ENCODE measurements at regions not wholly inside any gene's neighbourhood (a gene's known extent, or its start where the extent isn't known, plus 50 kb on each side); places are given as distances from the start of the nearest gene placed in this dataset.

GRCh38 chr22:27407369-27407985, 394.1 kb downstream of the MN1 start:
- no peak for DNase-seq

GRCh38 chr22:27408068-27408467, 393.5 kb downstream of the MN1 start:
- no peak for DNase-seq

- no peak for DNase-seq
Measured at GRCh38 chr22:27409299-27409698, 392.3 kb downstream of the MN1 start.

- DNase-seq = no peak
Measured at GRCh38 chr22:27412866-27413445, 388.6 kb downstream of the MN1 start.

GRCh38 chr22:27413702-27414101, 387.9 kb downstream of the MN1 start:
- no peak for DNase-seq

- no peak for DNase-seq
Measured at GRCh38 chr22:27416511-27417420, 384.8 kb downstream of the MN1 start.

GRCh38 chr22:27417421-27417814, 384.1 kb downstream of the MN1 start:
- DNase-seq = no peak

- DNase-seq = no peak
Measured at GRCh38 chr22:27418261-27418660, 383.3 kb downstream of the MN1 start.

- DNase-seq = no peak
Measured at GRCh38 chr22:27419473-27419872, 382.1 kb downstream of the MN1 start.

- DNase-seq = no peak
Measured at GRCh38 chr22:27420195-27420816, 381.2 kb downstream of the MN1 start.

- DNase-seq = no peak
Measured at GRCh38 chr22:27420817-27421361, 380.7 kb downstream of the MN1 start.

GRCh38 chr22:27422442-27422841, 379.1 kb downstream of the MN1 start:
- no peak for DNase-seq

GRCh38 chr22:27424319-27424718, 377.2 kb downstream of the MN1 start:
- no peak for DNase-seq

GRCh38 chr22:27429476-27429875, 372.1 kb downstream of the MN1 start:
- no peak for DNase-seq

GRCh38 chr22:27431081-27431480, 370.5 kb downstream of the MN1 start:
- DNase-seq = no peak

- DNase-seq = no peak
Measured at GRCh38 chr22:27431896-27432295, 369.7 kb downstream of the MN1 start.

- DNase-seq = no peak
Measured at GRCh38 chr22:27433099-27433498, 368.5 kb downstream of the MN1 start.

- DNase-seq = no peak
Measured at GRCh38 chr22:27433585-27434190, 367.9 kb downstream of the MN1 start.

GRCh38 chr22:27434898-27435297, 366.7 kb downstream of the MN1 start:
- DNase-seq = no peak

- DNase-seq = no peak
Measured at GRCh38 chr22:27435844-27436576, 365.5 kb downstream of the MN1 start.

GRCh38 chr22:27436591-27436990, 365.0 kb downstream of the MN1 start:
- DNase-seq = no peak

GRCh38 chr22:27437570-27437969, 364.0 kb downstream of the MN1 start:
- no peak for DNase-seq

Data from CD4-positive, alpha-beta T cell treated with Interleukin-17A for 1 hour (primary cell).